ENCODE measurements at regions not wholly inside any gene's neighbourhood (a gene's known extent, or its start where the extent isn't known, plus 50 kb on each side); places are given as distances from the start of the nearest gene placed in this dataset.

- TF ChIP-seq, protein P1, sequence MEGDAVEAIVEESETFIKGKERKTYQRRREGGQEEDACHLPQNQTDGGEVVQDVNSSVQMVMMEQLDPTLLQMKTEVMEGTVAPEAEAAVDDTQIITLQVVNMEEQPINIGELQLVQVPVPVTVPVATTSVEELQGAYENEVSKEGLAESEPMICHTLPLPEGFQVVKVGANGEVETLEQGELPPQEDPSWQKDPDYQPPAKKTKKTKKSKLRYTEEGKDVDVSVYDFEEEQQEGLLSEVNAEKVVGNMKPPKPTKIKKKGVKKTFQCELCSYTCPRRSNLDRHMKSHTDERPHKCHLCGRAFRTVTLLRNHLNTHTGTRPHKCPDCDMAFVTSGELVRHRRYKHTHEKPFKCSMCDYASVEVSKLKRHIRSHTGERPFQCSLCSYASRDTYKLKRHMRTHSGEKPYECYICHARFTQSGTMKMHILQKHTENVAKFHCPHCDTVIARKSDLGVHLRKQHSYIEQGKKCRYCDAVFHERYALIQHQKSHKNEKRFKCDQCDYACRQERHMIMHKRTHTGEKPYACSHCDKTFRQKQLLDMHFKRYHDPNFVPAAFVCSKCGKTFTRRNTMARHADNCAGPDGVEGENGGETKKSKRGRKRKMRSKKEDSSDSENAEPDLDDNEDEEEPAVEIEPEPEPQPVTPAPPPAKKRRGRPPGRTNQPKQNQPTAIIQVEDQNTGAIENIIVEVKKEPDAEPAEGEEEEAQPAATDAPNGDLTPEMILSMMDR (conservative IDR thresholded peaks at IDR 0.05 in 1 of 2, IDR thresholded peaks at IDR 0.05 in 1 of 2; ENCODE audit: low read depth in 1 of 2, low read length in 2 of 2), result no peak
- no peak for TF ChIP-seq EZH2 (IDR thresholded peaks at IDR 0.05; ENCODE audit: low read length, missing control alignments)
These were observed 610.6 kb upstream of the TSPY4 start for GRCh38 chrY:8726616-8727015.
